ENCODE measurements at regions not wholly inside any gene's neighbourhood (a gene's known extent, or its start where the extent isn't known, plus 50 kb on each side); places are given as distances from the start of the nearest gene placed in this dataset.

- Histone ChIP-seq H3K4me3 (no peak overlapping the region), H3K9me3 (no peaks in the 10 kb centered on the region), H3K27ac (no peak overlapping the region), H3K4me1 (peaks cover 0 to 17% (median 8%) of the 10 kb centered on the region in 4 donors), H3K27me3 (peaks cover 0 to 8% (median 0%) of the 10 kb centered on the region in 3 donors), H3K36me3 (no peaks in the 10 kb centered on the region)
- no peak for DNase-seq
- no peak for TF ChIP-seq EP300 (IDR thresholded peaks at IDR 0.05)
- no peak for TF ChIP-seq POLR2A (IDR thresholded peaks at IDR 0.05)
- no peak for TF ChIP-seq CTCF (IDR thresholded peaks at IDR 0.05)
- TF ChIP-seq POLR2AphosphoS5 (IDR thresholded peaks at IDR 0.05) = no peak
- WGBS, 5 donors = 45 to 67% (median 51%) methylated on average over 18 to 19 of the region's 19 CpGs
- intact Hi-C loops (cut with DNase I; ENCODE audit: low total_unique reads) = no loop called here
Observed at GRCh38 chr14:94961386-94962165, 191.7 kb upstream of the GSC start.

GRCh38 chr14:94960285-94961001 lies 190.5 kb upstream of the GSC start:
- Histone ChIP-seq H3K36me3 (no peaks in the 10 kb centered on the region), H3K9me3 (no peaks in the 10 kb centered on the region), H3K27me3 (peaks cover 0 to 8% (median 0%) of the 10 kb centered on the region in 3 donors), H3K27ac (no peak overlapping the region), H3K4me1 (peaks cover 0 to 17% (median 8%) of the 10 kb centered on the region in 4 donors), H3K4me3 (no peak overlapping the region)
- peak in 1 of 2 donors; percentile 23 for DNase-seq
- 18 to 62% (median 41%) methylated on average over 9 of the region's 9 CpGs for WGBS, 5 donors
- intact Hi-C loops (cut with DNase I; ENCODE audit: low total_unique reads) = no loop called here
- TF ChIP-seq POLR2A (IDR thresholded peaks at IDR 0.05) (no peak), POLR2AphosphoS5 (IDR thresholded peaks at IDR 0.05) (no peak), CTCF (IDR thresholded peaks at IDR 0.05) (no peak), EP300 (IDR thresholded peaks at IDR 0.05) (no peak)

- Histone ChIP-seq H3K27me3 (no peaks in the 10 kb centered on the region), H3K27ac (no peak overlapping the region), H3K36me3 (no peaks in the 10 kb centered on the region), H3K9me3 (no peaks in the 10 kb centered on the region), H3K4me3 (no peak overlapping the region), H3K4me1 (no peaks in the 10 kb centered on the region)
- DNase-seq = no peak
- TF ChIP-seq POLR2A (IDR thresholded peaks at IDR 0.05) = no peak
- no peak for TF ChIP-seq EP300 (IDR thresholded peaks at IDR 0.05)
- no peak for TF ChIP-seq POLR2AphosphoS5 (IDR thresholded peaks at IDR 0.05)
- TF ChIP-seq CTCF (IDR thresholded peaks at IDR 0.05) = no peak
- intact Hi-C loops (cut with DNase I; ENCODE audit: low total_unique reads) = no loop called here
- 78 to 91% (median 86%) methylated on average over 12 of the region's 12 CpGs for WGBS, 5 donors
Observed at GRCh38 chr14:94953541-94954260, 183.8 kb upstream of the GSC start.

GRCh38 chr14:94952097-94952496 lies 182.2 kb upstream of the GSC start:
- Histone ChIP-seq H3K27me3 (no peaks in the 10 kb centered on the region), H3K9me3 (peaks cover 0 to 7% (median 3%) of the 10 kb centered on the region in 4 donors), H3K4me1 (no peaks in the 10 kb centered on the region), H3K4me3 (no peak overlapping the region), H3K27ac (no peak overlapping the region), H3K36me3 (no peaks in the 10 kb centered on the region)
- intact Hi-C loops (cut with DNase I; ENCODE audit: low total_unique reads) = no loop called here
- WGBS, 5 donors = 77 to 87% (median 79%) methylated on average over 7 of the region's 7 CpGs
- DNase-seq = no peak
- TF ChIP-seq POLR2A (IDR thresholded peaks at IDR 0.05) (no peak), CTCF (IDR thresholded peaks at IDR 0.05) (no peak), POLR2AphosphoS5 (IDR thresholded peaks at IDR 0.05) (no peak), EP300 (IDR thresholded peaks at IDR 0.05) (no peak)
